ENCODE measurements at regions not wholly inside any gene's neighbourhood (a gene's known extent, or its start where the extent isn't known, plus 50 kb on each side); places are given as distances from the start of the nearest gene placed in this dataset.
"Not testable (repeated sequence)": the region's sequence is repeated elsewhere in the genome, so short reads cannot be mapped to it uniquely, and the experiment has no call there.

- DNase-seq = no peak
Observed at GRCh38 chr2:105522645-105523044, 123.8 kb upstream of the FHL2 start.

GRCh38 chr2:105521616-105522015, 122.8 kb upstream of the FHL2 start:
- no peak for DNase-seq

GRCh38 chr2:105521176-105521575, 122.3 kb upstream of the FHL2 start:
- DNase-seq = no peak

GRCh38 chr2:105519516-105519915, 120.7 kb upstream of the FHL2 start:
- no peak for DNase-seq

GRCh38 chr2:105518897-105519296, 120.0 kb upstream of the FHL2 start:
- DNase-seq = no peak

GRCh38 chr2:105517814-105518705, 119.2 kb upstream of the FHL2 start:
- DNase-seq = no peak

GRCh38 chr2:105515581-105516415, 116.9 kb upstream of the FHL2 start:
- DNase-seq = no peak

- no peak for DNase-seq
Observed at GRCh38 chr2:105514576-105514975, 115.7 kb upstream of the FHL2 start.

- DNase-seq = no peak
Observed at GRCh38 chr2:105510761-105511528, 112.1 kb upstream of the FHL2 start.

- no peak for DNase-seq
Observed at GRCh38 chr2:105509269-105510086, 110.6 kb upstream of the FHL2 start.

- DNase-seq = not testable (repeated sequence)
Observed at GRCh38 chr2:105506860-105507259, 108.0 kb upstream of the FHL2 start.

- DNase-seq = no peak
Observed at GRCh38 chr2:105504459-105504858, 105.6 kb upstream of the FHL2 start.

- DNase-seq = no peak
Observed at GRCh38 chr2:105502625-105503334, 103.9 kb upstream of the FHL2 start.

- no peak for DNase-seq
Observed at GRCh38 chr2:105498281-105498846, 99.5 kb upstream of the FHL2 start.

GRCh38 chr2:105497094-105497493, 98.2 kb upstream of the FHL2 start:
- DNase-seq = no peak

- no peak for DNase-seq
Observed at GRCh38 chr2:105496271-105496670, 97.4 kb upstream of the FHL2 start.

GRCh38 chr2:105494683-105495425, 96.0 kb upstream of the FHL2 start:
- DNase-seq = no peak

- DNase-seq = no peak
Observed at GRCh38 chr2:105490956-105491355, 92.1 kb upstream of the FHL2 start.

- DNase-seq = no peak
Observed at GRCh38 chr2:105490204-105490603, 91.4 kb upstream of the FHL2 start.

GRCh38 chr2:105489168-105489878, 90.5 kb upstream of the FHL2 start:
- DNase-seq = no peak

All from NCI-H187 (cell line).